ENCODE measurements at regions not wholly inside any gene's neighbourhood (a gene's known extent, or its start where the extent isn't known, plus 50 kb on each side); places are given as distances from the start of the nearest gene placed in this dataset.

GRCh38 chr20:4069751-4070150, 54.4 kb upstream of the RNF24 start:
- no peaks in the 10 kb centered on the region for H3F3A ChIP-seq (ENCODE audit: insufficient read depth, low read length)
- H3K9me2 ChIP-seq (ENCODE audit: low read depth, low read length) = no peaks in the 10 kb centered on the region
- no peak overlapping the region for H3K4me2 ChIP-seq (ENCODE audit: low read length)
- TF ChIP-seq EZH2 (IDR thresholded peaks at IDR 0.05; ENCODE audit: borderline replicate concordance, low read length) = no peak
- TF ChIP-seq, protein P1, sequence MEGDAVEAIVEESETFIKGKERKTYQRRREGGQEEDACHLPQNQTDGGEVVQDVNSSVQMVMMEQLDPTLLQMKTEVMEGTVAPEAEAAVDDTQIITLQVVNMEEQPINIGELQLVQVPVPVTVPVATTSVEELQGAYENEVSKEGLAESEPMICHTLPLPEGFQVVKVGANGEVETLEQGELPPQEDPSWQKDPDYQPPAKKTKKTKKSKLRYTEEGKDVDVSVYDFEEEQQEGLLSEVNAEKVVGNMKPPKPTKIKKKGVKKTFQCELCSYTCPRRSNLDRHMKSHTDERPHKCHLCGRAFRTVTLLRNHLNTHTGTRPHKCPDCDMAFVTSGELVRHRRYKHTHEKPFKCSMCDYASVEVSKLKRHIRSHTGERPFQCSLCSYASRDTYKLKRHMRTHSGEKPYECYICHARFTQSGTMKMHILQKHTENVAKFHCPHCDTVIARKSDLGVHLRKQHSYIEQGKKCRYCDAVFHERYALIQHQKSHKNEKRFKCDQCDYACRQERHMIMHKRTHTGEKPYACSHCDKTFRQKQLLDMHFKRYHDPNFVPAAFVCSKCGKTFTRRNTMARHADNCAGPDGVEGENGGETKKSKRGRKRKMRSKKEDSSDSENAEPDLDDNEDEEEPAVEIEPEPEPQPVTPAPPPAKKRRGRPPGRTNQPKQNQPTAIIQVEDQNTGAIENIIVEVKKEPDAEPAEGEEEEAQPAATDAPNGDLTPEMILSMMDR (IDR thresholded peaks at IDR 0.05; ENCODE audit: low read length) = no peak
- H3K27me3 ChIP-seq (ENCODE audit: insufficient read depth, low read length) = no peaks in the 10 kb centered on the region
- no peaks in the 10 kb centered on the region for H3K79me2 ChIP-seq (ENCODE audit: insufficient read depth, low read length)
- no peak overlapping the region for H2AFZ ChIP-seq (ENCODE audit: low read length)
- no peaks in the 10 kb centered on the region for H4K20me1 ChIP-seq (ENCODE audit: insufficient read depth, low read length)
- H3K36me3 ChIP-seq (ENCODE audit: insufficient read depth, low read length) = no peaks in the 10 kb centered on the region
- H3K4me1 ChIP-seq (ENCODE audit: insufficient read depth, low read length, severe bottlenecking) = no peaks in the 10 kb centered on the region
- H3K4me3 ChIP-seq (ENCODE audit: low read depth, low read length, poor library complexity, severe bottlenecking) = no peak overlapping the region
- H3K27ac ChIP-seq (ENCODE audit: low read depth, low read length, poor library complexity, severe bottlenecking) = no peak overlapping the region
- no peaks in the 10 kb centered on the region for H3K9me3 ChIP-seq (ENCODE audit: low read length)
- H3K9ac ChIP-seq (ENCODE audit: low read length) = no peak overlapping the region

DNA sequence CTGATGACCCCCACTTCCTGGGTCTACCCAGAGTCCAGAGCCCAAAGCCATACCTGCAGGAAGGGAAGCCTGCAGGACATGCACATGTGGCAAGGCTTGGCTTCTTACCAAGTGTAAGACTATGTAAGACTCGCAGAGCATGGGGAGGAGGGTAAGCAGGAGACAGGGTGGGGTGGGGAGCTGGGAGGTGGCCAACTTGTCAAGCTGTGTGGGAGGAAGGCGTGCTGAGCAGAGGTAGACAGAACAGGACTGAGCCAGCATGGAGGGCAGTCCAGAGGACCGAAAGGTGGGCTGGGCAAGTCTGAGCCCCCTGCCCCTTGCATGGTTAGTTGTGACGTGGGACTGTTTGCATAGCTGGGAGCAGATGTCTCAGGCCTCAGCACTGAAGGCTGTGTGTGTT, 53.4 kb upstream of the RNF24 start:
- no peak overlapping the region for H2AFZ ChIP-seq (ENCODE audit: low read length)
- H3K27me3 ChIP-seq (ENCODE audit: insufficient read depth, low read length) = no peaks in the 10 kb centered on the region
- H3F3A ChIP-seq (ENCODE audit: insufficient read depth, low read length) = no peaks in the 10 kb centered on the region
- H3K4me3 ChIP-seq (ENCODE audit: low read depth, low read length, poor library complexity, severe bottlenecking) = no peak overlapping the region
- TF ChIP-seq, protein P1 (IDR thresholded peaks at IDR 0.05; ENCODE audit: low read length) = no peak
- no peak for TF ChIP-seq EZH2 (IDR thresholded peaks at IDR 0.05; ENCODE audit: borderline replicate concordance, low read length)
- no peaks in the 10 kb centered on the region for H3K36me3 ChIP-seq (ENCODE audit: insufficient read depth, low read length)
- H3K9ac ChIP-seq (ENCODE audit: low read length) = no peak overlapping the region
- no peak overlapping the region for H3K27ac ChIP-seq (ENCODE audit: low read depth, low read length, poor library complexity, severe bottlenecking)
- H4K20me1 ChIP-seq (ENCODE audit: insufficient read depth, low read length) = no peaks in the 10 kb centered on the region
- no peaks in the 10 kb centered on the region for H3K9me2 ChIP-seq (ENCODE audit: low read depth, low read length)
- no peaks in the 10 kb centered on the region for H3K4me1 ChIP-seq (ENCODE audit: insufficient read depth, low read length, severe bottlenecking)
- no peaks in the 10 kb centered on the region for H3K79me2 ChIP-seq (ENCODE audit: insufficient read depth, low read length)
- H3K4me2 ChIP-seq (ENCODE audit: low read length) = no peak overlapping the region
- no peaks in the 10 kb centered on the region for H3K9me3 ChIP-seq (ENCODE audit: low read length)

GRCh38 chr20:4067600-4068261, 52.4 kb upstream of the RNF24 start:
- Histone ChIP-seq H3K79me2 (ENCODE audit: insufficient read depth, low read length) (no peaks in the 10 kb centered on the region), H3K4me2 (ENCODE audit: low read length) (no peak overlapping the region), H3K27me3 (ENCODE audit: insufficient read depth, low read length) (no peaks in the 10 kb centered on the region), H3K4me3 (ENCODE audit: low read depth, low read length, poor library complexity, severe bottlenecking) (no peak overlapping the region), H3K36me3 (ENCODE audit: insufficient read depth, low read length) (no peaks in the 10 kb centered on the region), H2AFZ (ENCODE audit: low read length) (no peak overlapping the region), H3K9me2 (ENCODE audit: low read depth, low read length) (no peaks in the 10 kb centered on the region), H3K9ac (ENCODE audit: low read length) (no peak overlapping the region), H3F3A (ENCODE audit: insufficient read depth, low read length) (no peaks in the 10 kb centered on the region), H3K4me1 (ENCODE audit: insufficient read depth, low read length, severe bottlenecking) (no peaks in the 10 kb centered on the region), H4K20me1 (ENCODE audit: insufficient read depth, low read length) (no peaks in the 10 kb centered on the region), H3K9me3 (ENCODE audit: low read length) (no peaks in the 10 kb centered on the region), H3K27ac (ENCODE audit: low read depth, low read length, poor library complexity, severe bottlenecking) (no peak overlapping the region)
- TF ChIP-seq, protein P1 (IDR thresholded peaks at IDR 0.05; ENCODE audit: low read length) = no peak
- no peak for TF ChIP-seq EZH2 (IDR thresholded peaks at IDR 0.05; ENCODE audit: borderline replicate concordance, low read length)
